Mesothelial cell of epicardium (in vitro differentiated cells): ENCODE measurements at regions not wholly inside any gene's neighbourhood (a gene's known extent, or its start where the extent isn't known, plus 50 kb on each side); places are given as distances from the start of the nearest gene placed in this dataset.

Experiments
- DNase-seq, 2 experiments: peaks; one replicate each; pipeline ENCODE4 v3.0.0; 2021; ENCODE audit warnings: low spot score in 2 of 2; ENCODE audit not compliant: unreplicated experiment in 2 of 2
- H3K27ac Mint-ChIP-seq: 2 replicates; pipeline ENCODE4 v1.8.0; 2021; ENCODE audit warnings: mixed read lengths
- H3K27me3 Mint-ChIP-seq: 2 replicates; pipeline ENCODE4 v1.8.0; 2021; ENCODE audit warnings: low read depth, mixed read lengths
- H3K36me3 Mint-ChIP-seq: 2 replicates; pipeline ENCODE4 v1.8.0; 2021; ENCODE audit warnings: mixed read lengths
- H3K4me1 Mint-ChIP-seq: 2 replicates; pipeline ENCODE4 v1.8.0; 2021; ENCODE audit warnings: mixed read lengths
- H3K4me3 Mint-ChIP-seq: 2 replicates; pipeline ENCODE4 v1.8.0; 2021; ENCODE audit warnings: mild to moderate bottlenecking, moderate library complexity, mixed read lengths
- H3K9me3 Mint-ChIP-seq: 2 replicates; pipeline ENCODE4 v1.8.0; 2021; ENCODE audit warnings: mixed read lengths
- TF ChIP-seq, protein P1 (sequence below): fragments of 200-600 bp; sonication (generic); IDR thresholded peaks from one replicate; pipeline ENCODE4 v1.5.0; 2021; ENCODE audit warnings: antibody characterized with exemption; ENCODE audit not compliant: unreplicated experiment

DNA sequence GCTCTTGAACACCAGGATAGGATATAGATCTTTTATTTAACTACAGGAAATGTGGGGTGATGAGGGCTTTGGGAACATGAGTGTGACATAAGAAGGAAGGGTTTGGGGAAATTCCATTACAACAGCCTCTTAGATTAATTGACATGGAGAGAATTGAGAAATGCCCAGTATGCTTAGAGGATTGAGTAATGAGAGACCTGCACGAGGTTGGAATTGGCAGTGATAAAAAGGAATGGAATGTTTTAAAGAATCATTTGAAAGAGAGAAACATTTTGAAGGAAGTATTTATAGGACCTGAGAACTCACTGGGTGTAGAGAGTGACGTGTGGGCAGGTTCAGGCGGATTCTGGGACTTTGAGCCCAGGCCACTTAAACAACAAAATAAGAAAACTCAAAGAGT, 227.0 kb downstream of the BMP2 start:
- TF ChIP-seq, protein P1, sequence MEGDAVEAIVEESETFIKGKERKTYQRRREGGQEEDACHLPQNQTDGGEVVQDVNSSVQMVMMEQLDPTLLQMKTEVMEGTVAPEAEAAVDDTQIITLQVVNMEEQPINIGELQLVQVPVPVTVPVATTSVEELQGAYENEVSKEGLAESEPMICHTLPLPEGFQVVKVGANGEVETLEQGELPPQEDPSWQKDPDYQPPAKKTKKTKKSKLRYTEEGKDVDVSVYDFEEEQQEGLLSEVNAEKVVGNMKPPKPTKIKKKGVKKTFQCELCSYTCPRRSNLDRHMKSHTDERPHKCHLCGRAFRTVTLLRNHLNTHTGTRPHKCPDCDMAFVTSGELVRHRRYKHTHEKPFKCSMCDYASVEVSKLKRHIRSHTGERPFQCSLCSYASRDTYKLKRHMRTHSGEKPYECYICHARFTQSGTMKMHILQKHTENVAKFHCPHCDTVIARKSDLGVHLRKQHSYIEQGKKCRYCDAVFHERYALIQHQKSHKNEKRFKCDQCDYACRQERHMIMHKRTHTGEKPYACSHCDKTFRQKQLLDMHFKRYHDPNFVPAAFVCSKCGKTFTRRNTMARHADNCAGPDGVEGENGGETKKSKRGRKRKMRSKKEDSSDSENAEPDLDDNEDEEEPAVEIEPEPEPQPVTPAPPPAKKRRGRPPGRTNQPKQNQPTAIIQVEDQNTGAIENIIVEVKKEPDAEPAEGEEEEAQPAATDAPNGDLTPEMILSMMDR: no peak
- no peaks in the 10 kb centered on the region for H3K27me3 Mint-ChIP-seq
- no peak overlapping the region for H3K27ac Mint-ChIP-seq
- no peaks in the 10 kb centered on the region for H3K36me3 Mint-ChIP-seq
- H3K9me3 Mint-ChIP-seq: peaks cover 12% of the 10 kb centered on the region
- DNase-seq: no peak
- H3K4me3 Mint-ChIP-seq: no peak overlapping the region
- peaks cover 35% of the 10 kb centered on the region for H3K4me1 Mint-ChIP-seq

DNA sequence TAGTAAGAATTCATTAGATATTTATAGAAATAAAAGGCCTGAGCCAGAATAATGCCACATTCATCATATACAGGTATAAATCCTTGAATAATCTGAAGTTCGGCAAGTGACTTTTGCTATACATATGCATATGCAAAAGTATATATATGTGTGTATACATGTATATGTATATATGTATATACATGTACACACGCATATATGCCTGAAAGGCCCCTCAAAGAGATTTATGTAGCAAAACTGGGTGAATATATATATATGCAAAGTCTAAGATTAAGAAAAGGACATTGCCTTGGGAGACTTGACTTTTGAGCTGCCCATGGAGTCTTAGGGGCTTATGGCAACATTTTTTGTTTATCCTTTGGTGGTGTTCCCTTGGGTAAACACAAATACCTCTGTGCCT, 231.4 kb downstream of the BMP2 start:
- no peak for DNase-seq
- Mint-ChIP-seq H3K4me1 (peaks cover 12% of the 10 kb centered on the region), H3K27ac (no peak overlapping the region), H3K9me3 (no peaks in the 10 kb centered on the region), H3K27me3 (no peaks in the 10 kb centered on the region), H3K36me3 (no peaks in the 10 kb centered on the region), H3K4me3 (no peak overlapping the region)
- TF ChIP-seq, protein P1: no peak

DNA sequence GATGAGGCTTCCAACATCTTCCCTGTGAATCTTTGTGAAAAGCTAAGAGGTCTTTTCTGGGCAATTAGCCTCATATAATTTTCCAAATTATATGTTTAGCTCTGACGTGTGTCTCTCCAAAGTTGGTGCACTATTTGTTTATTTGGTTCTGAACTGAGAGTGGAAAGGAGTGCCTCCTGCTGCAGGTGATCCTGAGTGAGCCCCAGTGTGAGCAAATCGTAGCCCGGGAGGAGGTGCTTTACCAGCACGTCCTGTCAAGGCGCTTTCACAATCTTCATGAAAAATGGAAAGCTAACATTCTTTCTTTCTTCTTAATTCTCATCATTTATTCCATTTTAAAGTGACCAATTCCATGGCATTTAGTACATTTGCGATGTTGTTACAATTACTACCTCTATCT, 231.9 kb downstream of the BMP2 start:
- Mint-ChIP-seq H3K4me3 (no peak overlapping the region), H3K4me1 (peaks cover 7% of the 10 kb centered on the region), H3K27ac (no peak overlapping the region), H3K36me3 (no peaks in the 10 kb centered on the region), H3K9me3 (no peaks in the 10 kb centered on the region), H3K27me3 (no peaks in the 10 kb centered on the region)
- no peak for DNase-seq
- TF ChIP-seq, protein P1: no peak

DNA sequence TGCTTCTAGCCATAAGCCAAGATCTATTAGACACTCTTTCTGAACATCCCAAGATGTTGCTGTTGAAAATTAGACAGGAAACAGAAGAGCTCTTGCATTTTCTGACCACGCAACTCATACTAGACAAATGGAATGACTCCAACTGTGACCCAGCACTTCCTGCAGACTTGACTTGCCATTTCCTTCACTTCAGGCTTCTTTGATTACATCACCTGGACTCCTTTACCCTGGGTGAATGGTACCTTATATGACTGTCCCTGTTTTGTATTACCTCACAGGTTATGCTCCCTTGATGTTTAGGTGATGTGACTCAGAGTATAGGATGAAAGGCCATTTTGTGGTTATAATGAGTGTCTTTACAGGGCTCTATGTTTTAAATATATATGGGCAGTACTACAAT, 236.1 kb downstream of the BMP2 start:
- H3K36me3 Mint-ChIP-seq: peaks cover 4% of the 10 kb centered on the region
- H3K4me1 Mint-ChIP-seq: no peaks in the 10 kb centered on the region
- no peak for DNase-seq
- H3K27ac Mint-ChIP-seq: no peak overlapping the region
- H3K27me3 Mint-ChIP-seq: no peaks in the 10 kb centered on the region
- peaks cover 23% of the 10 kb centered on the region for H3K9me3 Mint-ChIP-seq
- TF ChIP-seq, protein P1: no peak
- H3K4me3 Mint-ChIP-seq: no peak overlapping the region

DNA sequence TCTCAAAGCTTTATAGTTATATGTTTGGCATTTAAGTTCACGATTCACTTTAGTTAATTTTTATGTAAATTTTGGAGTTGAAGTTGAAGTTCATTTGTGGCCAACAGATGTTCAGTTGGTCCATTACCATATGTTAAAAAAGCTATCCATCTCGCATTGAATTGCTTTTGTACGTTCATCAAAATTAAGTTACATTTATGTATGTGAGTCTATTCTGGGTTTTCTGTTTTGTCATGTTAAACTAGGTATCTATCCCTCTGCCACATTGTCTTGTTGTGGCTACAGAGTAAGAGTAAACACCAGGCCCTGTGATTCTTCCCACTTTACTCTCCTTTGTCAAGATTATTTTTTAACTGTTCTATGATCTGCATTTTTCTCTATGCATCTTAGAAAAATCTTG, 237.3 kb downstream of the BMP2 start:
- no peaks in the 10 kb centered on the region for H3K4me1 Mint-ChIP-seq
- H3K27ac Mint-ChIP-seq: no peak overlapping the region
- peaks cover 33% of the 10 kb centered on the region for H3K9me3 Mint-ChIP-seq

More for the DNA sequence above, 237.3 kb downstream of the BMP2 start:
- TF ChIP-seq, protein P1: no peak
- H3K36me3 Mint-ChIP-seq: peaks cover 4% of the 10 kb centered on the region
- no peaks in the 10 kb centered on the region for H3K27me3 Mint-ChIP-seq
- DNase-seq: no peak
- H3K4me3 Mint-ChIP-seq: no peak overlapping the region
